Loucy (cell line): ENCODE measurements at regions not wholly inside any gene's neighbourhood (a gene's known extent, or its start where the extent isn't known, plus 50 kb on each side); places are given as distances from the start of the nearest gene placed in this dataset.

Source experiments
- CTCF ChIP-seq: fragments of 200-600 bp; sonication (generic); conservative IDR thresholded peaks from 2 replicates; pipeline ENCODE4 v1.5.1; 2014; ENCODE audit warnings: mild to moderate bottlenecking, antibody characterized with exemption, low read length
- EZH2phosphoT487 ChIP-seq: fragments of 200-600 bp; IDR thresholded peaks from 2 replicates; pipeline ENCODE4 v1.6.1; 2018; ENCODE audit warnings: antibody characterized with exemption, mild to moderate bottlenecking, moderate library complexity, borderline replicate concordance

GRCh38 chr11:80625563-80625962 lies 1184.7 kb upstream of the TENM4 start:
- no peak for TF ChIP-seq CTCF
- no peak for TF ChIP-seq EZH2phosphoT487
